ENCODE measurements at regions not wholly inside any gene's neighbourhood (a gene's known extent, or its start where the extent isn't known, plus 50 kb on each side); places are given as distances from the start of the nearest gene placed in this dataset.

- Histone ChIP-seq H3K27me3 (no peaks in the 10 kb centered on the region), H3K4me1 (no peaks in the 10 kb centered on the region), H3K9me3 (no peaks in the 10 kb centered on the region), H3K27ac (no peak overlapping the region), H3K36me3 (no peaks in the 10 kb centered on the region), H3K4me3 (no peak overlapping the region)
- intact Hi-C loops (cut with DNase I), result no loop called here
- DNase-seq (ENCODE audit: extremely low spot score in 2 of 2), result no peak
- no peak for TF ChIP-seq POLR2AphosphoS5 (IDR thresholded peaks at IDR 0.05; ENCODE audit: insufficient read depth in 1 of 2, low read depth in 1 of 2)
- no peak for TF ChIP-seq CTCF (IDR thresholded peaks at IDR 0.05)
- no peak for TF ChIP-seq POLR2A (IDR thresholded peaks at IDR 0.05)
These were observed 65.8 kb downstream of the ISL1 start for GRCh38 chr5:51449026-51449425.

DNA sequence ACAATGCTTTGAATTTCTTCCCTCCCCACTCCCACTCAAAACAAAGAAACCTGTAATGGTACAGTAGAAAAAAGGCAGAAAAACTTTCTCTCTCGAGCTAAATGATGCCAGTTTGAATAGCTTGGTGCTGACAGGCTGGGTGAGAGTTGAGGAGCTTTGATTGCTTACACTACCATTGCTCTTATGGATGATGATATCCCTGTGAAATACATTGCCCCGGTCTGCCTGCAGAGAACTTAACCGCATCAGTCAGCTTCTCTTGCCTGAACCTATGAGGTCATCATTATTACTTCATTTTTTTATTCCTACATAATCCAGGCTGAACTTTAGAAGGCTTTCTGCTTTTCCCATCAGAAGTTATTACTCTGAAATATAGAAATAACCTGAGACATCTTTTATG lies 69.3 kb downstream of the ISL1 start:
- Histone ChIP-seq H3K27me3 (no peaks in the 10 kb centered on the region), H3K4me3 (no peak overlapping the region), H3K36me3 (no peaks in the 10 kb centered on the region), H3K9me3 (no peaks in the 10 kb centered on the region), H3K4me1 (peaks cover 14% of the 10 kb centered on the region), H3K27ac (no peak overlapping the region)
- no peak for DNase-seq (ENCODE audit: extremely low spot score in 2 of 2)
- no peak for TF ChIP-seq POLR2AphosphoS5 (IDR thresholded peaks at IDR 0.05; ENCODE audit: insufficient read depth in 1 of 2, low read depth in 1 of 2)
- TF ChIP-seq POLR2A (IDR thresholded peaks at IDR 0.05), result no peak
- no peak for TF ChIP-seq CTCF (IDR thresholded peaks at IDR 0.05)
- intact Hi-C loops (cut with DNase I), result no loop called here

DNA sequence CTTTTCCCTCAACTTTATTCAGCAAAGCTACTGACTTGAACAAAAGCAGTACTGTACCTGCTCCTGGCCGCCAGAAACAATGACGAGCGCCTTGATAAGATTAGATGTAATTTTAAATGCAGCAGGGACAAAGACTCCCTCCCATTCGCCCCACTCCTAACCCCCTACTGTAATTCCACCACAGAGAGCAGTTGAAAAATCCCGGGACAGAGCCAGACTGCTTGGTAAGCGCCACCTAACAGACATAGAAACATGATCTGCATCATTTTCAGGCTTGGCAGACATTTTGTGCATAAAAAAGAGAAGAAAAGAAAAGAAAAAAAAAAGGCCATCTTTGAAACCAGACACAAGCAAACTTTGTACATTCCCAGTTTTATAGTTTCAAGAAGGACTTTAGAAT lies 81.9 kb downstream of the ISL1 start:
- Histone ChIP-seq H3K36me3 (no peaks in the 10 kb centered on the region), H3K27me3 (no peaks in the 10 kb centered on the region), H3K4me1 (no peaks in the 10 kb centered on the region), H3K4me3 (peak overlapping the region in 1 of 2 donors; percentile 9), H3K27ac (peak overlapping the region; percentile 64), H3K9me3 (no peaks in the 10 kb centered on the region)
- intact Hi-C loops (cut with DNase I), result loop anchor here (5.0 kb wide), 1 partner anchor 68 kb away; no protein-coding TSS in a partner anchor
- TF ChIP-seq POLR2AphosphoS5 (IDR thresholded peaks at IDR 0.05; ENCODE audit: insufficient read depth in 1 of 2, low read depth in 1 of 2) (no peak), CTCF (IDR thresholded peaks at IDR 0.05) (no peak), POLR2A (IDR thresholded peaks at IDR 0.05) (no peak)
- no peak for DNase-seq (ENCODE audit: extremely low spot score in 2 of 2)

DNA sequence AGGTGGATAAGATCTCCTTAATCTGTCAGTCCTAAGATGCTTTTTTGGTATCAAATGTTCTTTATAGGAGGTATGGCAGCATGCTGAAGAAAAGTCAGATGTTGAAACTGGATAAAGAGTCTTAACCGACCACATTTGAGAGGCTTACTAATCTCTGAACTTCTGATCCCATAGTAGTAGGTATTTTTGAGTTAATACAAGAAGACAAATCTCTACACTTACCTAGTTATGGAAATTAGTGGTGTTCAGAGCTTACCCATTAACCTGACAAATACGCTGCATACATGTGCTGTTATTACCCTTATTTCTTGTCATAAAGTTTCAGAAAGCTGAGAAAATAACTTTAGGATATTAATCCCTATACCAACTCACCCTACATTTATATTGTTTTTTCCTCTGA lies 83.0 kb downstream of the ISL1 start:
- intact Hi-C loops (cut with DNase I), result loop anchor here (5.0 kb wide), 1 partner anchor 69 kb away; no protein-coding TSS in a partner anchor
- peak overlapping the region; percentile 64 for H3K27ac ChIP-seq
- DNase-seq (ENCODE audit: extremely low spot score in 2 of 2), result no peak
- H3K4me1 ChIP-seq, result no peaks in the 10 kb centered on the region
- H3K9me3 ChIP-seq, result no peaks in the 10 kb centered on the region
- H3K4me3 ChIP-seq, result no peak overlapping the region
- no peak for TF ChIP-seq POLR2AphosphoS5 (IDR thresholded peaks at IDR 0.05; ENCODE audit: insufficient read depth in 1 of 2, low read depth in 1 of 2)
- no peak for TF ChIP-seq POLR2A (IDR thresholded peaks at IDR 0.05)
- no peak for TF ChIP-seq CTCF (IDR thresholded peaks at IDR 0.05)
- H3K27me3 ChIP-seq, result no peaks in the 10 kb centered on the region
- no peaks in the 10 kb centered on the region for H3K36me3 ChIP-seq

DNA sequence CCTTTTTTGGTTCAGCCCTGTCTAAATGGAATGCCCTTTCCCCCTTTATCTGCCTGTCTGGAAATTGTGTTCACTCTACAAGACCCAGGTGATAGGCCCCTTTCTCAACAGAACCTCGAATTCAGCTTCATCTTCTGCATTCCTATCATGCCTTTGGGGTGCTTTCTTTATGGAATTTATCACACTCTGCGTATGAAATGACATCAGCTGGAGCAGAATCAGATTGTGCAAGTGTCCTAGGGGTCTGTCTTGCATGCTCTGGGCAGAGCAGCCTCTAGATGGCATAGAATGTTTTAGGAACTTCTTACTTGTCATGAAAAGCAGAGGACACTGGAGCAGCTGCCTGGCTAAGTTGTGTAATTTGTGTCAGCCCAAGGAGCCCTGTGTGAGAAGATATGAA lies 84.9 kb downstream of the ISL1 start:
- TF ChIP-seq POLR2A (IDR thresholded peaks at IDR 0.05) (no peak), CTCF (IDR thresholded peaks at IDR 0.05) (no peak), POLR2AphosphoS5 (IDR thresholded peaks at IDR 0.05; ENCODE audit: insufficient read depth in 1 of 2, low read depth in 1 of 2) (no peak)
- Histone ChIP-seq H3K27me3 (no peaks in the 10 kb centered on the region), H3K4me1 (no peaks in the 10 kb centered on the region), H3K36me3 (no peaks in the 10 kb centered on the region), H3K9me3 (no peaks in the 10 kb centered on the region), H3K4me3 (no peak overlapping the region), H3K27ac (peak overlapping the region; percentile 20)
- intact Hi-C loops (cut with DNase I), result loop anchor here (5.0 kb wide), 1 partner anchor 71 kb away; no protein-coding TSS in a partner anchor
- DNase-seq (ENCODE audit: extremely low spot score in 2 of 2), result no peak
